HFF-Myc (cell line): ENCODE measurements at regions not wholly inside any gene's neighbourhood (a gene's known extent, or its start where the extent isn't known, plus 50 kb on each side); places are given as distances from the start of the nearest gene placed in this dataset.

Experiments used
- DNase-seq: peaks from one replicate; pipeline ENCODE4 v3.0.0-alpha.2; 2011; ENCODE audit warnings: low read depth; ENCODE audit errors: extremely low read depth
- H3K4me3 ChIP-seq: replicated peaks from 2 replicates; pipeline ENCODE4 v1.5.1; 2011; ENCODE audit warnings: low read depth, mild to moderate bottlenecking, control low read depth, low read length
- TF ChIP-seq, protein P1 (sequence below): IDR thresholded peaks from 2 replicates; pipeline ENCODE4 v1.5.1; 2012; ENCODE audit warnings: mild to moderate bottlenecking, low read depth, low read length, control low read depth; ENCODE audit errors: missing control alignments

DNA sequence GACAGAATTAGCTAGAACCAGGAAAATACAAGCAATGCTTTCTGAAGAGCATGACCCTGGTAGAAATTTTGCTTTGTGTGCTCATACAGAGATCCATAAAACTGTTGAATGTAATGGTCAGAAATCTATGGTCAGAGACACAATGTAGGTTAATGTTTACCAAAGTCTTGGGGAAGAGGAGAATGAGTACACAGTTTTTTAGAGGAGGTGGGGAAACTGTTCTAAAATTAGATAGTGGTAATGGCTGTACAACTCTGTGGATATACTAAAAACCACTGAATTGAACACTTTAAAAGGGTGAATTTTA, 109.5 kb upstream of the ARHGAP5 start:
- H3K4me3 ChIP-seq: no peak overlapping the region
- DNase-seq: no peak
- TF ChIP-seq, protein P1, sequence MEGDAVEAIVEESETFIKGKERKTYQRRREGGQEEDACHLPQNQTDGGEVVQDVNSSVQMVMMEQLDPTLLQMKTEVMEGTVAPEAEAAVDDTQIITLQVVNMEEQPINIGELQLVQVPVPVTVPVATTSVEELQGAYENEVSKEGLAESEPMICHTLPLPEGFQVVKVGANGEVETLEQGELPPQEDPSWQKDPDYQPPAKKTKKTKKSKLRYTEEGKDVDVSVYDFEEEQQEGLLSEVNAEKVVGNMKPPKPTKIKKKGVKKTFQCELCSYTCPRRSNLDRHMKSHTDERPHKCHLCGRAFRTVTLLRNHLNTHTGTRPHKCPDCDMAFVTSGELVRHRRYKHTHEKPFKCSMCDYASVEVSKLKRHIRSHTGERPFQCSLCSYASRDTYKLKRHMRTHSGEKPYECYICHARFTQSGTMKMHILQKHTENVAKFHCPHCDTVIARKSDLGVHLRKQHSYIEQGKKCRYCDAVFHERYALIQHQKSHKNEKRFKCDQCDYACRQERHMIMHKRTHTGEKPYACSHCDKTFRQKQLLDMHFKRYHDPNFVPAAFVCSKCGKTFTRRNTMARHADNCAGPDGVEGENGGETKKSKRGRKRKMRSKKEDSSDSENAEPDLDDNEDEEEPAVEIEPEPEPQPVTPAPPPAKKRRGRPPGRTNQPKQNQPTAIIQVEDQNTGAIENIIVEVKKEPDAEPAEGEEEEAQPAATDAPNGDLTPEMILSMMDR: no peak

DNA sequence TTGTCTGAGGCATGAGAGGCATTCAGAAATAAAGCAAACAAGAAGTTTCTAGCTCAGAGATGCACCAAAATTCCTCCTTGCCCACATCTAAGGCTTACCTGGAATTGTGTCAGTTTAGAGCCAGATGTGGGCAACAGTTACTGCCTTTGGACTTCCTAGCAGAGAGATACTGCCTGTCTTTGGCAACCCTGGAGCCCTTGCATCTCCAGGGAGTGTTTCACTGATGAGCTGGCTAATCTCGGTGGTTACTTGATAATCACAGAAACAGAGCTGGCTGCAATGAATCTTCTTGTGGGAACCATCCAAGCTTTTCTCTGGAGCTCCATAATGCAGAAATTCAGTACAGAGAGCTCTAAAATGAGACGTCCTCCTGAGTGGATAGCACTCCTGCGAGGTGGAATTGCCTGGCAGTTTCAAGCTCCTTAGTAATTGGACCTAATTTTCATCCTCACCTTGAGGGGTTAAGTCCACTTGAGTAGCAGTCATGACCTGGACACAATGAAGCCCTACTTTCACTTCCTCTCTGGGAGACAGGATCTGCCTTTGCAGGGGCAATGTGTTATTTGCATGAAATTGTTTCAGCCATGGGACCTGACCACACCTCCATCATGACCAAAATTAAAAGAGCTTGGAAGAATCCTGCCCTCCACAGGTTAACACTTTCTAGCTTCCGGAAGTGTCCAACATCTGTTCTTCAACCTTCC, 108.8 kb upstream of the ARHGAP5 start:
- TF ChIP-seq, protein P1: no peak
- no peak for DNase-seq
- H3K4me3 ChIP-seq: no peak overlapping the region

- H3K4me3 ChIP-seq: no peak overlapping the region
- no peak for DNase-seq
- TF ChIP-seq, protein P1: no peak
Measured at GRCh38 chr14:31968956-31969698, 108.0 kb upstream of the ARHGAP5 start.

DNA sequence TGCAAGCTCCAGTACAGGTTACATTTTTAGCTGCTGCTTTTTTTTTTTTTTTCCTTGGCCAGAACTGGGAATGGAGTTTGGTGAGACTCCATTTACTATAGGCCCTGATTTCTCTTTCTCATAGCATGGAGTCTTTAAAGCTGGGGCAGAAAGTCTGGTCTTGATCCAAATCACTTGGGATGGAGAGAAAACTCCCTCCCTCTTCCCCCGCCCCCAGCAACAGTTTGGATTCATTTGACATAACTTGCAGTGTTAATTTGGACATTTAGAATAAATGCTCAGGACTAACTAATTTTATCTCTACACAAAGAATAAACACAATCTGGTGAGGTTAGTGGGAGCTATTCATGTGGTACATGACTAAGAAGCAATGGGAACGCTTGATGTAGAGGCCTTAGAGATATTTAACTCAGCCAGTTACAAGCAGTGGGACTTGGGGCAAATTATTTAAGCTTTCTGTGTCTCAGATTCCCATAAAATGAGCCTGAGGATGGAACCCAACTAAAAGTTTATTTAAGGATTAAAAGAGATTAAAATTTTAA, 107.3 kb upstream of the ARHGAP5 start:
- TF ChIP-seq, protein P1: no peak
- DNase-seq: no peak
- no peak overlapping the region for H3K4me3 ChIP-seq

- no peak overlapping the region for H3K4me3 ChIP-seq
- DNase-seq: no peak
- TF ChIP-seq, protein P1: no peak
Measured at GRCh38 chr14:31970744-31971143, 106.4 kb upstream of the ARHGAP5 start.

DNA sequence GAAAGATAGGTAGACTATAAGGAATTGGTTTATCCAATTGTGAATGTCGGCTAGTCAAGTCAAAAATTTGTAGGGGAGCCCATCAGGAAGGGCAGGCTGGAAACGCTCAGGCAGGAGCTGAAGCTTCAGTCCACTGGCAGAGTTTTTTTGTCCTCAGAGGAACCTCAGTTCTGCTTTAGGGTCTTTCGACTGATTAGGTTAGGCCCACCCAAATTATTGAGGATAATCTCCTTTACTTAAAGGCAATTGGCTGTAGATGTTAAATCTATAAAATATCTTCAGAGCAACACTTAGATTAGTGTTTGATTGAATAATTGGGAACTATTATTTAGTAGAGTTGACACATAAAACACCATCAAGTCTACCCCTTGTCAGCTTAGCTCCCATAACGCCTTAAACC, 105.5 kb upstream of the ARHGAP5 start:
- no peak overlapping the region for H3K4me3 ChIP-seq
- TF ChIP-seq, protein P1: no peak
- DNase-seq: no peak
